H1 (cell line): ENCODE measurements at regions not wholly inside any gene's neighbourhood (a gene's known extent, or its start where the extent isn't known, plus 50 kb on each side); places are given as distances from the start of the nearest gene placed in this dataset.

Source experiments
- BACH1 ChIP-seq: IDR thresholded peaks from 2 replicates; pipeline ENCODE4 v1.6.1; 2012; ENCODE audit warnings: low read length, improper control_type of control experiment
- CTBP2 ChIP-seq: IDR thresholded peaks from 2 replicates; pipeline ENCODE4 v1.7.0; 2011; ENCODE audit warnings: borderline replicate concordance, mild to moderate bottlenecking, moderate library complexity, mixed read lengths, low read length; ENCODE audit not compliant: insufficient read depth, insufficient read length
- EGR1 ChIP-seq: IDR thresholded peaks from 2 replicates; pipeline ENCODE4 v1.6.1; 2011; ENCODE audit warnings: low read depth, low read length, borderline replicate concordance
- TAF1 ChIP-seq: IDR thresholded peaks from 2 replicates; pipeline ENCODE4 v1.6.1; 2011; ENCODE audit warnings: mild to moderate bottlenecking, low read depth, low read length
- TF ChIP-seq, protein P1 (sequence below): fragments of 300-600 bp; sonication (generic); IDR thresholded peaks from 2 replicates; pipeline ENCODE4 v1.7.1; 2012; ENCODE audit warnings: low read length, moderate library complexity, mild to moderate bottlenecking, inconsistent platforms; ENCODE audit not compliant: insufficient replicate concordance

GRCh38 chr6:163733061-163733460 lies 318.5 kb downstream of the QKI start (continued):
- TF ChIP-seq, protein P1, sequence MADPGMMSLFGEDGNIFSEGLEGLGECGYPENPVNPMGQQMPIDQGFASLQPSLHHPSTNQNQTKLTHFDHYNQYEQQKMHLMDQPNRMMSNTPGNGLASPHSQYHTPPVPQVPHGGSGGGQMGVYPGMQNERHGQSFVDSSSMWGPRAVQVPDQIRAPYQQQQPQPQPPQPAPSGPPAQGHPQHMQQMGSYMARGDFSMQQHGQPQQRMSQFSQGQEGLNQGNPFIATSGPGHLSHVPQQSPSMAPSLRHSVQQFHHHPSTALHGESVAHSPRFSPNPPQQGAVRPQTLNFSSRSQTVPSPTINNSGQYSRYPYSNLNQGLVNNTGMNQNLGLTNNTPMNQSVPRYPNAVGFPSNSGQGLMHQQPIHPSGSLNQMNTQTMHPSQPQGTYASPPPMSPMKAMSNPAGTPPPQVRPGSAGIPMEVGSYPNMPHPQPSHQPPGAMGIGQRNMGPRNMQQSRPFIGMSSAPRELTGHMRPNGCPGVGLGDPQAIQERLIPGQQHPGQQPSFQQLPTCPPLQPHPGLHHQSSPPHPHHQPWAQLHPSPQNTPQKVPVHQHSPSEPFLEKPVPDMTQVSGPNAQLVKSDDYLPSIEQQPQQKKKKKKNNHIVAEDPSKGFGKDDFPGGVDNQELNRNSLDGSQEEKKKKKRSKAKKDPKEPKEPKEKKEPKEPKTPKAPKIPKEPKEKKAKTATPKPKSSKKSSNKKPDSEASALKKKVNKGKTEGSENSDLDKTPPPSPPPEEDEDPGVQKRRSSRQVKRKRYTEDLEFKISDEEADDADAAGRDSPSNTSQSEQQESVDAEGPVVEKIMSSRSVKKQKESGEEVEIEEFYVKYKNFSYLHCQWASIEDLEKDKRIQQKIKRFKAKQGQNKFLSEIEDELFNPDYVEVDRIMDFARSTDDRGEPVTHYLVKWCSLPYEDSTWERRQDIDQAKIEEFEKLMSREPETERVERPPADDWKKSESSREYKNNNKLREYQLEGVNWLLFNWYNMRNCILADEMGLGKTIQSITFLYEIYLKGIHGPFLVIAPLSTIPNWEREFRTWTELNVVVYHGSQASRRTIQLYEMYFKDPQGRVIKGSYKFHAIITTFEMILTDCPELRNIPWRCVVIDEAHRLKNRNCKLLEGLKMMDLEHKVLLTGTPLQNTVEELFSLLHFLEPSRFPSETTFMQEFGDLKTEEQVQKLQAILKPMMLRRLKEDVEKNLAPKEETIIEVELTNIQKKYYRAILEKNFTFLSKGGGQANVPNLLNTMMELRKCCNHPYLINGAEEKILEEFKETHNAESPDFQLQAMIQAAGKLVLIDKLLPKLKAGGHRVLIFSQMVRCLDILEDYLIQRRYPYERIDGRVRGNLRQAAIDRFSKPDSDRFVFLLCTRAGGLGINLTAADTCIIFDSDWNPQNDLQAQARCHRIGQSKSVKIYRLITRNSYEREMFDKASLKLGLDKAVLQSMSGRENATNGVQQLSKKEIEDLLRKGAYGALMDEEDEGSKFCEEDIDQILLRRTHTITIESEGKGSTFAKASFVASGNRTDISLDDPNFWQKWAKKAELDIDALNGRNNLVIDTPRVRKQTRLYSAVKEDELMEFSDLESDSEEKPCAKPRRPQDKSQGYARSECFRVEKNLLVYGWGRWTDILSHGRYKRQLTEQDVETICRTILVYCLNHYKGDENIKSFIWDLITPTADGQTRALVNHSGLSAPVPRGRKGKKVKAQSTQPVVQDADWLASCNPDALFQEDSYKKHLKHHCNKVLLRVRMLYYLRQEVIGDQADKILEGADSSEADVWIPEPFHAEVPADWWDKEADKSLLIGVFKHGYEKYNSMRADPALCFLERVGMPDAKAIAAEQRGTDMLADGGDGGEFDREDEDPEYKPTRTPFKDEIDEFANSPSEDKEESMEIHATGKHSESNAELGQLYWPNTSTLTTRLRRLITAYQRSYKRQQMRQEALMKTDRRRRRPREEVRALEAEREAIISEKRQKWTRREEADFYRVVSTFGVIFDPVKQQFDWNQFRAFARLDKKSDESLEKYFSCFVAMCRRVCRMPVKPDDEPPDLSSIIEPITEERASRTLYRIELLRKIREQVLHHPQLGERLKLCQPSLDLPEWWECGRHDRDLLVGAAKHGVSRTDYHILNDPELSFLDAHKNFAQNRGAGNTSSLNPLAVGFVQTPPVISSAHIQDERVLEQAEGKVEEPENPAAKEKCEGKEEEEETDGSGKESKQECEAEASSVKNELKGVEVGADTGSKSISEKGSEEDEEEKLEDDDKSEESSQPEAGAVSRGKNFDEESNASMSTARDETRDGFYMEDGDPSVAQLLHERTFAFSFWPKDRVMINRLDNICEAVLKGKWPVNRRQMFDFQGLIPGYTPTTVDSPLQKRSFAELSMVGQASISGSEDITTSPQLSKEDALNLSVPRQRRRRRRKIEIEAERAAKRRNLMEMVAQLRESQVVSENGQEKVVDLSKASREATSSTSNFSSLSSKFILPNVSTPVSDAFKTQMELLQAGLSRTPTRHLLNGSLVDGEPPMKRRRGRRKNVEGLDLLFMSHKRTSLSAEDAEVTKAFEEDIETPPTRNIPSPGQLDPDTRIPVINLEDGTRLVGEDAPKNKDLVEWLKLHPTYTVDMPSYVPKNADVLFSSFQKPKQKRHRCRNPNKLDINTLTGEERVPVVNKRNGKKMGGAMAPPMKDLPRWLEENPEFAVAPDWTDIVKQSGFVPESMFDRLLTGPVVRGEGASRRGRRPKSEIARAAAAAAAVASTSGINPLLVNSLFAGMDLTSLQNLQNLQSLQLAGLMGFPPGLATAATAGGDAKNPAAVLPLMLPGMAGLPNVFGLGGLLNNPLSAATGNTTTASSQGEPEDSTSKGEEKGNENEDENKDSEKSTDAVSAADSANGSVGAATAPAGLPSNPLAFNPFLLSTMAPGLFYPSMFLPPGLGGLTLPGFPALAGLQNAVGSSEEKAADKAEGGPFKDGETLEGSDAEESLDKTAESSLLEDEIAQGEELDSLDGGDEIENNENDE = no peak
- no peak for TF ChIP-seq BACH1
- TF ChIP-seq CTBP2 = no peak
- no peak for TF ChIP-seq TAF1
- no peak for TF ChIP-seq EGR1
